Activated T-helper 1 cell treated with Interleukin-2 at 50 U/mL for 16 hours (primary cell): ENCODE measurements at regions not wholly inside any gene's neighbourhood (a gene's known extent, or its start where the extent isn't known, plus 50 kb on each side); places are given as distances from the start of the nearest gene placed in this dataset.

Experiments
- DNase-seq: peaks from one replicate; pipeline ENCODE4 v3.0.0-alpha.2; 2020; ENCODE audit warnings: low read depth

DNA sequence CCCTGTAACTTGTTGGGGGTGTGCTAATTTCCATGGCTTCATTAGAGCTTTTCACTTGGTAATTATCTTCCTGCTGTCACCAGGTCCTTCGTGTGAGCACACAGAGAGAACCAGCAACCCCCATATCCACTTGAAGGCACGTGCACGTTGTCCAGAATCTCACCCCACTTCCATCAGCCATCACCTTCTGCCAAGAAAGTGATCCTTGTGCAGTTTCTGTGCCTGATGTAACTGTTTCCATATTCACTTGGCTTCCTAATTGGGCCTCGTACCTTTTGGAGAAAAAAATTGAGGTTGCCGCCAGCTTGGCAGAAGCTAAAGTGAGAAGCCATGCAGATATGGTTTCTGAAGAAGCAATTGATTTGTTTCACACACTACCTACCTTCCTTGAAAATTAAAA, 153.7 kb upstream of the TSHZ2 start:
- DNase-seq = no peak

DNA sequence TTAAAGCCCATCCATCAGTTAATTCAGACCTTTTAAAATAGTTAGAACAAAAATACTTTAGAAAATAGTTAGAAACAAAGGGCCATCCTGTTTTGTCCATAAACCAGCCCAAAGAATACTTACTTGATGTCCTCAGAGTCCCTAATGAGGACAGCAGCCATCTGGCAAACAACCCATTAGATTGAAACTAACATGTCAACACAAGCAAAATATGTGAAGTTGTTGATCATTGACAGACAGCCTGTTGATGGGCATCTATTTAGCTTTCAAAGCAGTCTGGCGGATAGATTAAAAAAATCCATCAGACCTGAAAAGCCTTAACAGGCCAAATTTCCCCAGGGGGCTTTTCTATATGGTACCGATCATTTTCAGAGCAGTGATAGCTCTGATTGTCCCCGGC, 154.2 kb upstream of the TSHZ2 start:
- DNase-seq = no peak

DNA sequence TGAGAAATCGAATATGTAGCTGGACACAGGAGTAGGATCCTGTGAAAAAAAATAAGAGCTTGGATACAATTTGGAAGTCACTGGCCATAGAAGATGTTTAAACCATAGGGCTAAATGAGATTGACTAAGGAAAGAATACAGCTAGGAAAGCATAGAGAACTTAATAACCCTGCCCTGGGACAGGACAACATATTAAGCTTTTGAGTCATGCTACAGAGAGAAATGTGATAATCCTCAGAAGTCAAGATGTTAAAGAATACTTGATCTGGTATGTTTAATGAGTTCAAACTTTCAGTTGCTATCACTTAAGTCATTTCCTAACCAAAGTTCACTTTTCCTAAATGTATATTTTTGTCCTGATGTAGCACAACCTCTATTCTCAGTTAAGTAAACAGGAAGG, 154.6 kb upstream of the TSHZ2 start:
- DNase-seq = no peak

DNA sequence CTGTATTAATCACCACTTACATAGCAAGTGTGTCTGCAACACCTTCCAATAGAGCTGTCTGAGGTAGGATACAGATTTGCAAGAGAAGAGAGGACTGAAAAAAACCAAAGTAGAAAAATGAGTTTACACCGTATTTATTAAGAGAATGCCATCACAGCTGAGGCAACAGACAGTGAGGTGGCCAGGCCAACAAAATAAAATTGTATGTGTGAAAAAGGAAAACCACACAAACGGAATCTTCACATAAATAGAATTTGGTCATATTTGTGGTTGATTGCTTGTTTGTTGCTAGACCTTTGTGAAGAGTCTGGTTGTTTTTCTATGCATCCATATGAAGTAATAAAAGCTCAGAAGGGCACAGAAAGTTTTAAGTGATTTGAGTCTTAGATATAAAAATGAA, 157.8 kb upstream of the TSHZ2 start:
- no peak for DNase-seq

DNA sequence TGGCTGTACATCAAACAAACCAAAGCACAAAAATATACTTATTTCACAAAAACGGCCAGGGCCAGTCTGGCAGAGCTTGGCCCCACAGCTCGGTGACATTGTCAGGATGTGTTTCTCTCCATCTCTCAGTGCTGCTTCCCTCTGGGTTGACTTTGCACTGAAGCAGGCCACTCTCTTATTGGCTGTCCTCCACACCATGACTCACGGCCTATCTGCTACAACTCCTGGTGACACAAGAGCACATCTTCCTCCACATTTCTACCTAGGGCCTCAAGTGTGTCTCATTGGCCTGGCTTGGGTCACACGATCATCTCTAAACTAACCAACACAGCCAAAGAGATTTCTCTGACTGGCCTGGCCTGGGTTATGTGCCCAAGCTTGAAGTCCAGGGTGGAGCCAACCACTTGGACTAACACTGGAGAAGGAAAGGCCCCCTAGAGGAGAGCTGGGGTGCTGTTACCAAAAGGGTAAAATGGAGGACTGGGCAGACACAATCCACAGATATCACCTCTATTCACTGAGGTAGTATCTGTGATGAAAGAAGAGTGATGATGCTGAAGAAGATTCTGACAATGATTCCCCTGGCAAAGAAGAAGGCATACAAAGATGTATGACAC, 159.8 kb upstream of the TSHZ2 start:
- no peak for DNase-seq

DNA sequence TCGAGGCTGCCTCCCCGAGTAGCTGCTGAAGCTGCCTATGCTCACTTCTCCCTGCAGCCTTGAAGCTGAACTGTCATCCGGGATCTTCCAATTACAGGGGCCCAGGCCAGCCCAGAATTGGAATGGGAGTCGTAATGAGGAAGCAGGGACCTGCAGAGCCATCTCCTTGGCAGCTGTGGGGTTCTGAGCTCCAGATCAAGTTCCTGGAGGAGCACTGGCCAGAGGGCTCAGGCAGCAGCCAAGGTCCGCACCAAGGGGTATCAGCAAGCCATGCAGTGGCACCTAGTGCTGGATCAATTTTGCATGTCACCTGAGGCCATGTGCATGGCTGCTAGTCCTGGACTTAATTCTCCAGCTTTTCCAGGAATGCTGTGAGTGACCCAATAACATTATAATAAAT, 163.2 kb upstream of the TSHZ2 start:
- DNase-seq = no peak

DNA sequence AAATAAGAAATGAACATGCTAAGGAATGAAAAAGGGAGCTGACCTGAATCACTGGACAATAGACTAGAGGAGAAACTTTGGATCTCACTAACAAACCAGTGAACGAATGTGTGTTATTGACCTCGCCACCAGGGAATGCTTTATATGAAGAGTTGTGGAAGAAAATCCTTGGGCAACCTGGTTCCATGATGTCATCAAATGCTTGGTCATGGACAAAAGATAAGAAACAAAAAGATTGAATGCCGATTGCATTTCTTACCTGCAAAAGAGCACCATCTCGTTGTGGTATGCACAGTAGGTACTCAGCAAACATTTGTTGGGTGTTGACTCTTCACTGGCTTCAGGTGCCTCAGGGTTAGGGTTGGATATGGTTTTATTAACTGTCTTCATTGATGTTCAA, 165.2 kb upstream of the TSHZ2 start:
- no peak for DNase-seq

DNA sequence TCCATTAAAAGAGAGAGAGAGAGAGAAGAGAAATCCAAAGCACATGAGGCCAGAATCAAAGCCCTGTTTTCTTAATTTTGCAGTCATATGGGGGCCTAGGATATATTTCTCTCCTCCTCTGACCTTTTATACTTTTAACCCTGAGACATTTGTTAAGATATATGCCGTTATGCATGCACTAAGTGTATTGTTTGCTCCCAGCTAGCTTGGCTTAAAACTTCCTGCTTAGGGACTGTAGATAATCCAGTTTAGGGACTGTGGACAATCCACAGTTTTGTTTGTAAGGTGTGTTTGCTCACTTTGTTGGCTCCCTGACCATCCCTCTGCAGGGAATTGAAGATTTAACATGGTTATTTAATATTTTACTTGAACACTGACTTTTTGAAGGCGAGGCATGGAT, 166.3 kb upstream of the TSHZ2 start:
- DNase-seq = no peak

DNA sequence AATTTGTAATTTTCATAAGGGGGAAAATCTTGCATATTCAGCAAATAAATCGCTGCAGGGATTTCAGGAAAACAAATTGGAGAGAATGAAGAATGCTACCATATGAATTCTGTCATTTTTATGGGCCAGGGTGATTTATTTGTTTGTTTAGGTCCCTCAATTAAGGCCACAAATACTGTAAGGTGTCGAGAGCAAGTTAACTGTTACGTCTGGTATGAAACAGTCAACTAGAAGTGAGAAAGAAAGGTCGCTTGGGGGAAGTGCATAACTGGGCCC, 166.9 kb upstream of the TSHZ2 start:
- DNase-seq = no peak

DNA sequence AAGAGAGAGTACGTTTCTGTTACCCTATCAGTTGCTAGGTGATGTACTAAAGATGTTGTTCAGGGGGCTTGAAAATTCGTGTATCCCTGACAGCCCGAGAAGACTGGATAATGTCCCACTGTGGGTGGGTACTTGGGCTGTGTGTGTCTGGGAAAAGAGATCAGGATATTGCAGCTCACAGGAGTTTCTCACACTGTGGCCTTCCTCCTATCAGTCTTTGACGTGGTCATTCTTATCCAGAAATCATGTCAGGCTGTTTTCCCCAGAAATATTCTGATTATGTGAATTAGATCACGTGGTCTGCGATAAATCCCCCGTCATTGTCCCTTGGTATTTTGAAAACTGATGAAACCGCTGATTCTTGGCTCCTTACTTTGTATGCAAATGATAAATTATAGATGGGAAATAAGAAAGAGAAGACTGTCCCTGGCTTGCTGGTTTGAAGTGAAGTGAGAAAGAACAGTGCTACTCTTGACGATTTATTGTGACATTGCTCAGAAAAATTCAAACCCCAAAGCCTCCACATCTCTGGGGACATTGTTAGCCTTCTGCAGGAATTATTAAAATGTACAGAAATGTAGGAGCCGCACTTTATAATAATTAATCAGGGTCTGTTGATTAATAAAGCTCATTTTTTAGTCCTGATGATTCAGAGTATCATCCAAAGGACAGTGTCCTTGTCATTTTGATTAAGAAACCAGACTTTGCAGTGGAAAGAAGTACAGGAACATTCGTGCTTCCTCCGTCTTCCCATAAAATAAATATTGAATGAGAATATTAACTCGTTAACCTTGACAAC, 167.5 kb upstream of the TSHZ2 start:
- DNase-seq = no peak

DNA sequence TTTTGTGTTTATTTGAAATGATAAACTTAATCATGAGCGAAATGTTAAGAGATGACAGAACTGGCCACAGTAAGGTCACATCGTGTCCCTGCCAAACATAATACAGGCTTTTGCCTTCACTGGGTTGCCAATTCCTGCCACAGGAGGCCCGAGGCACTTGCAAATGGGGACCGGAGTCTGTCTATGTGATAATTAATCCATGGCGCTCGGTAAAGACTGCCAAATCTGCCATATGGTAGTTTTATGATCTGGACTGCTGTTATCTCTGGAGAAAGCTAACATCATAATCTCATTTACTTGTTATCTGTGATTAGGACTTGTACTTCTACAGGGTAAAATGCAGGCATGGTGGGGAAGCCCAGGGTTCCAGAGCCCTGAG, 170.5 kb upstream of the TSHZ2 start:
- DNase-seq = no peak

DNA sequence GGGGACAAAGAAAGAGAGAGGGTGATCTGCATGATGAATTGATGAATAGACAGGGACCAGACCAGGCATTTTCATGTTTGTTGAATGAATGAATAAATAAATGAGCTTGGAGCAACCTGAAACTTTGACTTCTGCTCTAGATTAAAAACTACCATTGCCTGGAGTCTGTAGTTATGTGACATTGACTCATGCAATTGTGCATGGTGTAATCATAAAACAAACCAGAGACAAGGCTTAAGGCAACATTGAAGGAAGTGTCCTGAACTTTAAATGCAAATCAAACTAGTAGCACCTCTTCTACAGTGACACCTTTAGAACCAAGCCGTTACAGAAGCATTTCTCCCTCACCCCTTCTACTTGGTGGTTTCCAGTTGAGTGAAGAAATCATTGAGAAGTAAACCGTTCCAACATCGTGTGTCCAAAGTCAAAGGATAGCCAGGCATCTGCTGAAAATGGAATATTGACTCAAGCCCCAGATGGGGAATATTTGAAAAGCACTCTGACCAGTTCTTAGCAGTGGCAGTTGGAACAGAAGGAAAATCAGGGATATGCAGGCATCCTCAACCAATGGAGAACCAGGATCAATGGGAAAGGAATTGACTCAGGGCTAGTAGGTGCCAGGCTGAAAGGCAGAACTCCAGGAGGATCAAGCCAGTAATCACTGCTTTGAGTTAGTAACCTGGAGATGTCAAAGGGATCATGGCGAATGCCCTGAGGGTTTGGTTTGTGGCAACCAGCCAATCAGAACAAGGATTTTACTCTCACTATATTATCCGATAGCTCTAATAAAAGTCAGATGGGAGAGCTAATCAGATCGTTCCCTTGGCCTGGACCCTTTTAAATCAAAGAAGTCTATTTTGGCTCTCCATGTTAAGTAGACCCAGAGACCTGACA, 171.2 kb upstream of the TSHZ2 start:
- DNase-seq = no peak

DNA sequence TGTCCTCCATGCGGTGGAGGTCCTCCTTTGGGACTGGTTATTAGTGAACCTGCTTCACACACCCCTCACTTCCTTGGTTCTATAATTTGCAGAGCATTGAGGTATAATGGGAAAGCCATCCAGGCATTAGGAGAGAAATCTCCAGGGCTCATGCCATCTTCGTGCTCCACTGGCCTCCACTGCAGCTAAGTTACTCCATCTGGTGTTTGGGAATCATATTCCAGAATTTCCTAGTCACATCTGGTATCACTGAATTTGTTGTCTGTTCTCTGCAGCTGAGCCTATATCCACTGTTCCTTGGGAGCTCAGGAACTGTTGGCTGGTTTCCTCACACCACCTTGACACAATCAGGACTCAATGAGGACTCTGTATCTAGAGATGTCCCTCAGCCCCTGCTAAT, 173.0 kb upstream of the TSHZ2 start:
- DNase-seq = no peak

DNA sequence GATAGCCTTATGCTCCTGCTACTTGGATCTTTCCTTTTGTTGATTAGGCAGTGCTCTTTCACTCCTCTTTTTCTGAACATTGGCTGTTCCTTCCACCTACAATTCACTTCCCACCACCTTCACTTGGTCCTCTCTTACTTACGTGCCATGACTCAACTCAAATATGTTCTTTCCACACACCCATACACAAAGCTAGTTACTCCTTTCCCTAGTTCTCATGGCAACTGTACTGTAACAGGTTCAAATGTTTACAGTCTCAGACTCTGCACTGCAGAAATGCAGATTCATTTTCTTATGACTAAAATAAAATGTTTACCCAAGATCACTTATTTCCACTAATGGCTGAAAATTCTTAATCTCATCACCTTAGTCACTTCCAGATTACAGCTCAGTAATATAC, 174.0 kb upstream of the TSHZ2 start:
- DNase-seq = no peak

DNA sequence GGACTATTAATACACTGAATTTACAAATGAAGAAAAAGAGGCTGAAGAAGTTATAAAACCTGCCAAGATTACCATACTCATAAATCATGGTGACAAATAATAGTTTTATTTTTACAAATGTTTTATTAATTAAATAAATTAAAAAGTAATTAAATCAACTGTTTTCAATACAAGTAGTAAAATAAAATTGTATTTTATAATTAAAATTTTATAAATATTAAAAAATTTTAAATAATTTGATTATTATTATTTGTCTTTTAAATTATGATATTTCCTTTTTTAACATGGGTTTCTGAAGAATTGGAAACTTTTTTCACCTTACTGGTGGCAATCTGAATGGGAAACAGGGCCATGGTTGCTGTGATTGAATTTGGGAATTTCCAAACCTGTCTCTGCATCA, 177.3 kb upstream of the TSHZ2 start:
- DNase-seq = no peak

DNA sequence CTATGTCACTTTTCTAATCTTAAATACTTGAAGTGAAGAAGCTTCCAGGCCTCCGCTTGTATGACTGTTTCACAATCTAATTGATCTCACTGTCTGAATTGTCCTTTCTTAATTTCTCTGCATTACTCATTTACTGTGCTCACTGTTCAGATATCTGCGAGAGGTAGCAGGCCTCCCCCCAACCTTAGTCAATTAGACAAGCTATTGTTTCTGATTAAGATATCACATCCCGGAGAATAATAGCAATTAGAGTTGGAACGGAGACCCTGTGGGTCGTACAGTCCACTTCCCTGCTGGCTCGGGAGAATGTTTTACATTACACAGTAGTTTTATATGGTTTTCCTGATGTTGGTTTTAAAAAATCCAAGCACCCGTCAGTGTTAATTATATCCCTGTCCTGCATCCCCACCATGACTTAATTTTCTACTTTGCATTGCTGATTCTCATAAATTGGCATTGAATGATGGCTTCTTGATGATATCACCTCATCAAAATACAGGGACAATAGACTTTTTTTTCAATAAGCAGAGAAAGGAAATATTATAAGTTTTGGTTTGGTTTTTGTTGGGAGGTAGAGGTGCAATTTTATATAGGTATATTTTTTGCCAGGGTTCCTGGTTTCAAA, 178.7 kb upstream of the TSHZ2 start:
- no peak for DNase-seq

DNA sequence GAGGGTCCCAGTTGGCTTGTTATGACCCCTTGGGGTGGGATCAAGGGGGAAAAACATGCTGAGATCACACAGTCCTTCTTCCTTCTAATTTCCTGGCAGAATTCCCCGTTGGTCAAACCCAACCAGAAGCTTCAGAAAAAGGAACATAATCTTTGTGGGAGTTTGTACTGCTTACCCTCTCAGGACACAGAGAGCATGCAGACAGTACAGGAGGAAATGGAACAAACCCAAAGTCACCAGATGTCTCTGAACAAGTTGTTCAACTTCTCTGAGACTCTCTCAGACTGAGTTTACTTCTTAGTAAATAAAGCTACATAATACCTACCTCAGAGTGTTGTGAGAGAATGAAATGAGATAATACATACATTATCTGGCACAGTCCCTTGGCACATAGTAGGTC, 181.1 kb upstream of the TSHZ2 start:
- DNase-seq = no peak

DNA sequence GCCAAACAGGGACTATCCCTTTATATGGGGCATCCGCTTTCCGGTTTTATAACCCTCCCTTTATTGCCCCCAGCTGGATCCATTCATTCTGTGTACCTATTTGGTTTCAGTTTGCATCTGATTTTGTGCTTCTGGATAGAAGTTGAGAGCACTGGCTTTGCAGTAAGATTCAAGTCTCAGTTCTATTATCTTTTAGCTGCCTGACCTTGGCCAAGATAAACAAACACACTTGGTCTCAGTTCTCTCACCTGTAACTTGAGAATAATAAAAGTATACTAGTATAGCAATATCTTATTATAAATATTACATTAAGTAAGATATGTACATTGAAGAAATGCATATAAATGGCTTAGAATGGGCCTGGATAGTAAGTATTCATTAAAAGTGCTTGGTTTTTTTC, 182.4 kb upstream of the TSHZ2 start:
- no peak for DNase-seq

DNA sequence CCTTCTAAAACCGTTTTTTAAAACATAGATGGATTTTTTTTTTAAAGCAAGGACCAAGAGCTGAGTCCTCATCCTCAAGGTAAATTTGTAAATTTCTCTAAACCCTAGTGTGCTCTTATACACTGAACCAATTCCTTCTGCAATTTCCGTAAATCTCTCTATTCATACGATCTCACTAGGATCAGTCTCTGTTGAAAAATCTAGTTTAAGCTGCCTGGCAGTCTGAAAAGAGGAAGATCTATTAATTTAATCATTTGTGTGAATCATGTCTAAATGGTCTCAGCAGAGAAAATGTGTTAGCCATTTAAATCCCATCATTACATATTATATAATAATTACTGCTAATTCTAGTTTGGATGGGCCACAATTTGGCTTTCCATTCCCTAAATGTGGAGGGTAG, 184.2 kb upstream of the TSHZ2 start:
- DNase-seq = no peak

DNA sequence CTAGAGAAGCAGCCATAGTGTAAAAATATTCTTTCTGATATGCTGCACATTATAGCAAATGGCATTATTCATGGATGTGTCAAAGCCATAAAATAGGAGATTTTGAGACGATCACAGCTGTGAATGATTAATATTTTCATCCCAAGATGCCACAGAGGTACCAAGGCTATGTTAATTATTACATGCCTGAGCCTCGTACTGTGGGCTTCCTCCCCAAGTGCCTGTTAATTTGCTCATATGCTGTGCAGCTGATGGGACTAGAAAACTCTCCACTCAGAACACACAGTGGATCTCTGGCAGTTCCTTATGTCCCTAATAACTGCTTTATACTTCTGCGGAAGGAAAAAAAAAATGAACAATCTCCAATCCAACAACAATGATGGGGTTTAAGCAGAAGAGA, 184.9 kb upstream of the TSHZ2 start:
- DNase-seq = no peak

DNA sequence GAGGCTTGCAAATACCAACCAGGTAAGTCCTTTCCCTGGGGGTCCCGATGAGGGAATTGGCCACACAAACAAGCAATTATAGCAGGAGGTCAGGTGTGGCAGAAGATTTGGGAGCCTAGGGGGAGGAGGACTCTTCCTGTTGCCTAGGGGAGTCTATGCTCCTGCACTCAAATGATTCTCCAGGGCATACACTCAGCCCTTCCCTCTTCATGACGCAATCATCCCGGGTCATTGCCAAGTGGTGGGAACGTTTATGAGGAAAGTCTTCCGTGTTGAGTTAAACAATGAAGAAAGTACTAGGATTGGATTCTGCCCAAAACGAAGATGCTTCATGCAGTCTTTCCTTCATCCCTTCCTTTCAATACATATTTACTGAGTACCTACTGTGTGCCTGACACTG, 186.5 kb upstream of the TSHZ2 start:
- DNase-seq = no peak

DNA sequence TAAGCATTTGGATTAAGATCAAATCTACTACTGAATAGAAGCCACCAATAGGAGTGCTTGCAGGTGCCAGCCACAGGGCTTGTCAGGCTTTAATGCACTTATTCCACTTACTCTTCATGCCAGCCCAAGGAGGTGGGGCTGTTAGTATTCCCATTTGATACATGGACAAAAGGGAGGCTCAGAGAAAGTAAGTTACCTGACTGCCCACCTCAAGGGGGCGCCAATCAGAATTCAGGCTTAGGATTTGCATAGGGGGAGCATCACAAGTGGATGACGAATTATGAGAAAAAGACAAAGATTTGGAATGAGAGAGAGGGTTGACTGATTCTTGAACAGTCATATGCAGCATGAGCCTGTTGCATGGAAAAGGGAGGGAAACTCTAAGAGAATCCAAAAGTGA, 188.4 kb upstream of the TSHZ2 start:
- no peak for DNase-seq

DNA sequence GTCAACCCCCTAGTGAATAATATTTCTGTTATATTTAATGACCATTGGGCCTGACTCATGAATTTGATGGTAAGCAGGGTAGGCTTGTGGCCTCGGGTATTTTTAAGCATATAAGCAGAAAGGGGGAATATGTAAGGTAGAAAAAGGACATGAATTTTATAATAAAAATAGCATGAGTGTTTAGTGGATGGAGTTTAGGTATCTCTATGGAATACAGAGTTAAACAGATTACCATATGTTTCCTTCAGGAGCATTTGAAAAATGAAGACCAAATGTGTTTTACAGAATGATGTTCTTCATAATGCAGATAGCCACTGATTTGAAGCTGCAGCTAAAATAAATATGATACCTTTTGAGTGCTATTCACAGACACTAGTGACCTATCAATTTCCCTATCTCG, 191.7 kb upstream of the TSHZ2 start:
- no peak for DNase-seq
